ENCODE measurements at regions not wholly inside any gene's neighbourhood (a gene's known extent, or its start where the extent isn't known, plus 50 kb on each side); places are given as distances from the start of the nearest gene placed in this dataset.

- TF ChIP-seq CTCF (IDR thresholded peaks at IDR 0.05; ENCODE audit: extremely low read depth in 1 of 2, insufficient read depth in 1 of 2, low read depth in 1 of 2, low read length in 2 of 2) (no peak), FOS (IDR thresholded peaks at IDR 0.05; ENCODE audit: borderline replicate concordance, insufficient read depth, low read length) (no peak), EZH2 (IDR thresholded peaks at IDR 0.05; ENCODE audit: borderline replicate concordance, low read depth, low read length, severe bottlenecking) (no peak), MAX (IDR thresholded peaks at IDR 0.05; ENCODE audit: insufficient read depth, insufficient read length) (no peak), POLR2A (IDR thresholded peaks at IDR 0.05; ENCODE audit: low read depth, low read length) (no peak)
Measured at GRCh38 chr1:37305108-37305507, 169.3 kb upstream of the ZC3H12A start.

Measured in endothelial cell of umbilical vein (primary cell).